Endodermal cell (in vitro differentiated cells): ENCODE measurements at regions not wholly inside any gene's neighbourhood (a gene's known extent, or its start where the extent isn't known, plus 50 kb on each side); places are given as distances from the start of the nearest gene placed in this dataset.

Experiments used
- DNase-seq: peaks from one replicate; pipeline ENCODE4 v3.0.0-alpha.2; 2017
- H3K27ac ChIP-seq: 2 replicates; pipeline ENCODE4 v1.5.1; 2013; ENCODE audit warnings: mild to moderate bottlenecking, low read depth, low read length, moderate library complexity
- H3K27me3 ChIP-seq: 2 replicates; pipeline ENCODE4 v1.6.1; 2013; ENCODE audit warnings: mild to moderate bottlenecking, low read length, moderate library complexity; ENCODE audit not compliant: insufficient read depth, control insufficient read depth, poor library complexity, severe bottlenecking
- H3K36me3 ChIP-seq: 2 replicates; pipeline ENCODE4 v1.7.0; 2013; ENCODE audit warnings: mild to moderate bottlenecking, low read length, moderate library complexity; ENCODE audit not compliant: control insufficient read depth, insufficient read depth
- H3K4me1 ChIP-seq: one replicate; pipeline ENCODE4 v1.7.0; 2013; ENCODE audit warnings: low read length; ENCODE audit not compliant: control insufficient read depth, insufficient read depth
- H3K4me3 ChIP-seq: 2 replicates; pipeline ENCODE4 v1.5.1; 2013; ENCODE audit warnings: mild to moderate bottlenecking, low read length, moderate library complexity
- H3K9ac ChIP-seq: 2 replicates; pipeline ENCODE4 v1.6.1; 2013; ENCODE audit warnings: mild to moderate bottlenecking, low read length, moderate library complexity; ENCODE audit not compliant: poor library complexity, severe bottlenecking; ENCODE audit errors: extremely low read depth
- H3K9me3 ChIP-seq: 2 replicates; pipeline ENCODE4 v1.6.1; 2013; ENCODE audit warnings: mild to moderate bottlenecking, low read length, moderate library complexity; ENCODE audit not compliant: control insufficient read depth
- H3K27ac Mint-ChIP-seq: 2 replicates; pipeline ENCODE4 v1.8.0; 2020; ENCODE audit warnings: mixed read lengths
- H3K27me3 Mint-ChIP-seq: 2 replicates; pipeline ENCODE4 v1.8.0; 2021; ENCODE audit warnings: mild to moderate bottlenecking, mixed read lengths; ENCODE audit not compliant: insufficient read depth
- H3K36me3 Mint-ChIP-seq: 2 replicates; pipeline ENCODE4 v1.8.0; 2020; ENCODE audit warnings: low read depth, mixed read lengths
- H3K4me1 Mint-ChIP-seq: 2 replicates; pipeline ENCODE4 v1.8.0; 2020; ENCODE audit warnings: mixed read lengths
- H3K4me3 Mint-ChIP-seq: 2 replicates; pipeline ENCODE4 v1.8.0; 2020; ENCODE audit warnings: mild to moderate bottlenecking, moderate library complexity, mixed read lengths
- H3K9me3 Mint-ChIP-seq: 2 replicates; pipeline ENCODE4 v1.8.0; 2020; ENCODE audit warnings: mild to moderate bottlenecking, mixed read lengths
- CTCF ChIP-seq: fragments of 200-600 bp; sonication (generic); conservative IDR thresholded peaks from 2 replicates; pipeline ENCODE4 v1.5.0; 2021; ENCODE audit warnings: antibody characterized with exemption, mild to moderate bottlenecking
- WGBS, 2 experiments: methylation state at CpG; one replicate each; pipeline versions ENCODE4 v1.1.5 to v1.1.7; 2013; ENCODE audit warnings: missing lambda C conversion rate in 2 of 2, mixed read lengths in 1 of 2; ENCODE audit not compliant: insufficient coverage in 1 of 2, insufficient read length in 1 of 2; 5-methylcytosine and 5-hydroxymethylcytosine counted together

- no peaks in the 10 kb centered on the region for H3K27me3 Mint-ChIP-seq
- no peak for TF ChIP-seq CTCF
- no peaks in the 10 kb centered on the region for H3K27me3 ChIP-seq
These were observed 283.7 kb upstream of the SMIM30 start for GRCh38 chr7:113402005-113402404.

GRCh38 chr7:113394856-113395255 lies 276.5 kb upstream of the SMIM30 start:
- DNase-seq = peak; percentile 90
- Histone ChIP-seq H3K9me3 (peaks cover 12% of the 10 kb centered on the region), H3K27ac (no peak overlapping the region), H3K4me1 (peaks cover 6% of the 10 kb centered on the region), H3K36me3 (no peaks in the 10 kb centered on the region), H3K4me3 (no peak overlapping the region), H3K9ac (no peak overlapping the region), H3K27me3 (no peaks in the 10 kb centered on the region)
- 41% methylated on average over 3 of the region's 3 CpGs; no CpG with 5 or more reads in 1 of the 2 experiments for WGBS, 2 experiments
- Mint-ChIP-seq H3K36me3 (no peaks in the 10 kb centered on the region), H3K9me3 (peaks cover 5% of the 10 kb centered on the region), H3K4me3 (no peak overlapping the region), H3K4me1 (peaks cover 32% of the 10 kb centered on the region), H3K27ac (no peak overlapping the region), H3K27me3 (no peaks in the 10 kb centered on the region)
- no peak for TF ChIP-seq CTCF

More at GRCh38 chr7:113402005-113402404, 283.7 kb upstream of the SMIM30 start:
- Mint-ChIP-seq H3K9me3 (no peaks in the 10 kb centered on the region), H3K4me3 (no peak overlapping the region), H3K4me1 (peaks cover 7% of the 10 kb centered on the region), H3K36me3 (no peaks in the 10 kb centered on the region), H3K27ac (no peak overlapping the region)
- Histone ChIP-seq H3K27ac (no peak overlapping the region), H3K9ac (no peak overlapping the region), H3K9me3 (peaks cover 4% of the 10 kb centered on the region), H3K36me3 (no peaks in the 10 kb centered on the region), H3K4me1 (no peaks in the 10 kb centered on the region), H3K4me3 (no peak overlapping the region)
- no peak for DNase-seq
- 86 to 90% methylated on average over 2 of the region's 2 CpGs for WGBS, 2 experiments

- no peak overlapping the region for H3K27ac ChIP-seq
- WGBS, 2 experiments = 84% methylated on average over 2 of the region's 2 CpGs; no CpG with 5 or more reads in 1 of the 2 experiments
- no peaks in the 10 kb centered on the region for H3K27me3 ChIP-seq
- TF ChIP-seq CTCF = peak; percentile 21
- no peak overlapping the region for H3K9ac ChIP-seq
- Mint-ChIP-seq H3K36me3 (no peaks in the 10 kb centered on the region), H3K4me3 (no peak overlapping the region), H3K9me3 (peaks cover 17% of the 10 kb centered on the region), H3K27me3 (no peaks in the 10 kb centered on the region), H3K27ac (no peak overlapping the region), H3K4me1 (peaks cover 32% of the 10 kb centered on the region)
- H3K4me1 ChIP-seq = peaks cover 6% of the 10 kb centered on the region
- DNase-seq = no peak
- peaks cover 27% of the 10 kb centered on the region for H3K9me3 ChIP-seq
- no peaks in the 10 kb centered on the region for H3K36me3 ChIP-seq
- H3K4me3 ChIP-seq = no peak overlapping the region
These were observed 274.6 kb upstream of the SMIM30 start for GRCh38 chr7:113392841-113393540.
